Liver (tissue), 8 donors: ENCODE measurements at regions not wholly inside any gene's neighbourhood (a gene's known extent, or its start where the extent isn't known, plus 50 kb on each side); places are given as distances from the start of the nearest gene placed in this dataset.

Source experiments
- DNase-seq: peaks from one replicate; pipeline ENCODE4 v3.0.0-alpha.2; 2017; ENCODE audit warnings: low spot score
- H3K27ac ChIP-seq, 2 donors: one replicate each; pipeline ENCODE4 v1.7.0; 2013; ENCODE audit warnings: inconsistent platforms in 2 of 2, low read length in 2 of 2, control low read depth in 1 of 2, low read depth in 1 of 2, mild to moderate bottlenecking in 1 of 2
- H3K27me3 ChIP-seq, 4 donors: one replicate each; pipeline versions ENCODE4 v1.6.1 to v1.7.0; 2013; ENCODE audit warnings: low read length in 3 of 4, inconsistent platforms in 1 of 4, mild to moderate bottlenecking in 1 of 4, moderate library complexity in 1 of 4; ENCODE audit not compliant: control insufficient read depth in 4 of 4, insufficient read depth in 4 of 4
- H3K36me3 ChIP-seq, 4 donors: one replicate each; pipeline versions ENCODE4 v1.6.1 to v1.7.0; 2013; ENCODE audit warnings: low read length in 3 of 4, mild to moderate bottlenecking in 3 of 4, low read depth in 1 of 4, moderate library complexity in 1 of 4; ENCODE audit not compliant: control insufficient read depth in 4 of 4, insufficient read depth in 3 of 4
- H3K4me1 ChIP-seq, 4 donors: one replicate each; pipeline versions ENCODE4 v1.6.1 to v1.7.0; 2013; ENCODE audit warnings: low read length in 3 of 4, mild to moderate bottlenecking in 3 of 4, moderate library complexity in 1 of 4; ENCODE audit not compliant: control insufficient read depth in 4 of 4, insufficient read depth in 4 of 4
- H3K4me3 ChIP-seq, 3 donors: one replicate each; pipeline versions ENCODE4 v1.6.1 to v1.7.0; 2013; ENCODE audit warnings: low read length in 3 of 3, control low read depth in 1 of 3, low read depth in 1 of 3, mild to moderate bottlenecking in 1 of 3
- H3K9ac ChIP-seq, 2 donors: one replicate each; pipeline ENCODE4 v1.7.0; 2013; ENCODE audit warnings: low read length in 2 of 2, mild to moderate bottlenecking in 2 of 2, moderate library complexity in 2 of 2, control low read depth in 1 of 2, low read depth in 1 of 2
- H3K9me3 ChIP-seq, 4 donors: one replicate each; pipeline versions ENCODE4 v1.6.1 to v1.7.0; 2013; ENCODE audit warnings: low read length in 3 of 4; ENCODE audit not compliant: control insufficient read depth in 4 of 4
- EGR1 ChIP-seq, 2 donors: IDR thresholded peaks; 2 replicates each; pipeline ENCODE4 v1.6.1; 2016 to 2018; ENCODE audit warnings: antibody characterized with exemption in 2 of 2, low read depth in 2 of 2
- FOXA2 ChIP-seq: IDR thresholded peaks from 2 replicates; pipeline ENCODE4 v1.6.1; 2016; ENCODE audit warnings: antibody characterized with exemption
- HNF4G ChIP-seq: IDR thresholded peaks from 2 replicates; pipeline ENCODE4 v1.6.1; 2016; ENCODE audit warnings: antibody characterized with exemption
- JUND ChIP-seq, 2 donors: IDR thresholded peaks; 2 replicates each; pipeline ENCODE4 v1.6.1; 2016; ENCODE audit warnings: antibody characterized with exemption in 2 of 2
- REST ChIP-seq: IDR thresholded peaks from 2 replicates; pipeline ENCODE4 v1.6.1; 2016; ENCODE audit warnings: antibody characterized with exemption, mild to moderate bottlenecking
- RXRA ChIP-seq, 2 donors: IDR thresholded peaks; 2 replicates each; pipeline ENCODE4 v1.6.1; 2017 to 2018; ENCODE audit warnings: antibody characterized with exemption in 2 of 2, mild to moderate bottlenecking in 1 of 2
- SP1 ChIP-seq: IDR thresholded peaks from 2 replicates; pipeline ENCODE4 v1.6.1; 2018; ENCODE audit warnings: antibody characterized with exemption, mild to moderate bottlenecking
- TAF1 ChIP-seq: conservative IDR thresholded peaks from 2 replicates; pipeline ENCODE4 v1.6.1; 2016; ENCODE audit warnings: antibody characterized with exemption, mild to moderate bottlenecking
- YY1 ChIP-seq: IDR thresholded peaks from 2 replicates; pipeline ENCODE4 v1.6.1; 2016; ENCODE audit warnings: antibody characterized with exemption, mild to moderate bottlenecking
- WGBS: extraction: QIAGEN DNeasy Blood & Tissue Kit; methylation state at CpG from one replicate; pipeline ENCODE4 v1.1.7; 2013; 5-methylcytosine and 5-hydroxymethylcytosine counted together
- TF ChIP-seq, protein P1 (sequence below): fragments of 150-350 bp; IDR thresholded peaks from 2 replicates; pipeline ENCODE4 v1.5.1; 2017; ENCODE audit warnings: improper control_type of control experiment, low read depth, low read length; ENCODE audit not compliant: missing input control
- TF ChIP-seq, protein P2 (sequence below): IDR thresholded peaks from 2 replicates; pipeline ENCODE4 v1.6.1; 2016; ENCODE audit warnings: antibody characterized with exemption
- TF ChIP-seq, protein P3 (sequence below): IDR thresholded peaks from 2 replicates; pipeline ENCODE4 v1.6.1; 2016; ENCODE audit warnings: antibody characterized with exemption
- donor health status: healthy.
- donor health status: healthy.
- donor health status: healthy.
- donor health status: healthy.
- donor health status: healthy.

GRCh38 chr18:30385684-30386083, 656.9 kb downstream of the DSC3 start:
- Histone ChIP-seq H3K9ac (no peak overlapping the region), H3K9me3 (no peaks in the 10 kb centered on the region), H3K27ac (no peak overlapping the region), H3K36me3 (no peaks in the 10 kb centered on the region), H3K4me3 (no peak overlapping the region), H3K27me3 (no peaks in the 10 kb centered on the region), H3K4me1 (no peaks in the 10 kb centered on the region)
- WGBS: 37% methylated on average over 1 of the region's 1 CpG
- no peak for TF ChIP-seq JUND (IDR thresholded peaks at IDR 0.05)
- no peak for TF ChIP-seq HNF4G
- TF ChIP-seq SP1: no peak
- no peak for TF ChIP-seq RXRA (IDR thresholded peaks at IDR 0.05)
- TF ChIP-seq, protein P1, sequence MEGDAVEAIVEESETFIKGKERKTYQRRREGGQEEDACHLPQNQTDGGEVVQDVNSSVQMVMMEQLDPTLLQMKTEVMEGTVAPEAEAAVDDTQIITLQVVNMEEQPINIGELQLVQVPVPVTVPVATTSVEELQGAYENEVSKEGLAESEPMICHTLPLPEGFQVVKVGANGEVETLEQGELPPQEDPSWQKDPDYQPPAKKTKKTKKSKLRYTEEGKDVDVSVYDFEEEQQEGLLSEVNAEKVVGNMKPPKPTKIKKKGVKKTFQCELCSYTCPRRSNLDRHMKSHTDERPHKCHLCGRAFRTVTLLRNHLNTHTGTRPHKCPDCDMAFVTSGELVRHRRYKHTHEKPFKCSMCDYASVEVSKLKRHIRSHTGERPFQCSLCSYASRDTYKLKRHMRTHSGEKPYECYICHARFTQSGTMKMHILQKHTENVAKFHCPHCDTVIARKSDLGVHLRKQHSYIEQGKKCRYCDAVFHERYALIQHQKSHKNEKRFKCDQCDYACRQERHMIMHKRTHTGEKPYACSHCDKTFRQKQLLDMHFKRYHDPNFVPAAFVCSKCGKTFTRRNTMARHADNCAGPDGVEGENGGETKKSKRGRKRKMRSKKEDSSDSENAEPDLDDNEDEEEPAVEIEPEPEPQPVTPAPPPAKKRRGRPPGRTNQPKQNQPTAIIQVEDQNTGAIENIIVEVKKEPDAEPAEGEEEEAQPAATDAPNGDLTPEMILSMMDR: no peak
- TF ChIP-seq, protein P2, sequence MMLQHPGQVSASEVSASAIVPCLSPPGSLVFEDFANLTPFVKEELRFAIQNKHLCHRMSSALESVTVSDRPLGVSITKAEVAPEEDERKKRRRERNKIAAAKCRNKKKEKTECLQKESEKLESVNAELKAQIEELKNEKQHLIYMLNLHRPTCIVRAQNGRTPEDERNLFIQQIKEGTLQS: no peak
- DNase-seq: no peak

DNA sequence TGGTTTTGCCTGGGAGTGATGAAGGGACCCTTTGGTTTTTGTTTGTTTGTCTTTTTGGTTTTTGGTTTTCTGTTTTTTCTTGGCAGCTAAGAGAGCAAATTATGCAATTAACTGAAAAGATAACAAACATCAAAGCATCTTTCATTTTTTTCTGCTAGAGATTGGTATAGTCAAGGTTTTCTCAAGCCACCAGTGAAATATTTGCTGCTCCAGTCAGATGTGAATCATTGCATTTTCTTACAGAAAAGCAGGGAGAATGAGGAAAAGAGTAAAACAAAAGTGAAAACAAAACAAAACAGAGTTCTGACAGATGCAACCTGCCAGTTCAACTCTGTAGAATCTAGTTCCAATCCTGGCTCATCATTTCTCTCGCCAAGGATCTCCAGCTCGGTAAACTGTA, 660.7 kb downstream of the DSC3 start:
- no peak overlapping the region for H3K4me3 ChIP-seq
- H3K9me3 ChIP-seq: no peaks in the 10 kb centered on the region
- no peak for TF ChIP-seq YY1
- no peak for TF ChIP-seq TAF1
- TF ChIP-seq, protein P1: no peak
- WGBS: 82% methylated on average over 2 of the region's 2 CpGs
- H3K27me3 ChIP-seq: no peaks in the 10 kb centered on the region
- H3K9ac ChIP-seq: no peak overlapping the region
- no peak for DNase-seq
- H3K4me1 ChIP-seq: no peaks in the 10 kb centered on the region
- no peaks in the 10 kb centered on the region for H3K36me3 ChIP-seq
- H3K27ac ChIP-seq: no peak overlapping the region

GRCh38 chr18:30378097-30378496, 664.4 kb downstream of the DSC3 start:
- Histone ChIP-seq H3K36me3 (no peaks in the 10 kb centered on the region), H3K9me3 (no peaks in the 10 kb centered on the region), H3K4me1 (no peaks in the 10 kb centered on the region), H3K27ac (no peak overlapping the region), H3K4me3 (no peak overlapping the region), H3K27me3 (no peaks in the 10 kb centered on the region), H3K9ac (no peak overlapping the region)
- no peak for DNase-seq
- TF ChIP-seq, protein P3, sequence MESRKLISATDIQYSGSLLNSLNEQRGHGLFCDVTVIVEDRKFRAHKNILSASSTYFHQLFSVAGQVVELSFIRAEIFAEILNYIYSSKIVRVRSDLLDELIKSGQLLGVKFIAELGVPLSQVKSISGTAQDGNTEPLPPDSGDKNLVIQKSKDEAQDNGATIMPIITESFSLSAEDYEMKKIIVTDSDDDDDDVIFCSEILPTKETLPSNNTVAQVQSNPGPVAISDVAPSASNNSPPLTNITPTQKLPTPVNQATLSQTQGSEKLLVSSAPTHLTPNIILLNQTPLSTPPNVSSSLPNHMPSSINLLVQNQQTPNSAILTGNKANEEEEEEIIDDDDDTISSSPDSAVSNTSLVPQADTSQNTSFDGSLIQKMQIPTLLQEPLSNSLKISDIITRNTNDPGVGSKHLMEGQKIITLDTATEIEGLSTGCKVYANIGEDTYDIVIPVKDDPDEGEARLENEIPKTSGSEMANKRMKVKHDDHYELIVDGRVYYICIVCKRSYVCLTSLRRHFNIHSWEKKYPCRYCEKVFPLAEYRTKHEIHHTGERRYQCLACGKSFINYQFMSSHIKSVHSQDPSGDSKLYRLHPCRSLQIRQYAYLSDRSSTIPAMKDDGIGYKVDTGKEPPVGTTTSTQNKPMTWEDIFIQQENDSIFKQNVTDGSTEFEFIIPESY: no peak
- TF ChIP-seq HNF4G (no peak), FOXA2 (no peak), REST (no peak), EGR1 (IDR thresholded peaks at IDR 0.05; ENCODE audit: low read depth in 2 of 2) (no peak)
- 49% methylated on average over 1 of the region's 1 CpG for WGBS
